ENCODE measurements at regions not wholly inside any gene's neighbourhood (a gene's known extent, or its start where the extent isn't known, plus 50 kb on each side); places are given as distances from the start of the nearest gene placed in this dataset.

- H3K4me3 ChIP-seq (ENCODE audit: low read depth in 1 of 3, low read length in 3 of 3) = no peak overlapping the region
- 60 to 65% (median 63%) methylated on average over 5 of the region's 5 CpGs for WGBS, 3 donors
- peaks cover 0 to 2% (median 0%) of the 10 kb centered on the region in 3 donors for H3K27me3 ChIP-seq (ENCODE audit: control insufficient read depth in 3 of 3, insufficient read depth in 3 of 3, low read length in 3 of 3)
- no peaks in the 10 kb centered on the region for H3K4me1 ChIP-seq (ENCODE audit: control insufficient read depth in 3 of 3, insufficient read depth in 2 of 3, low read depth in 1 of 3, low read length in 2 of 3)
- FAIRE-seq (no peak), DNase-seq (no peak)
- no peaks in the 10 kb centered on the region for H3K9me3 ChIP-seq (ENCODE audit: control insufficient read depth in 2 of 2, insufficient read depth in 1 of 2, low read depth in 1 of 2, low read length in 1 of 2)
- H3K27ac ChIP-seq (ENCODE audit: low read depth in 1 of 3, low read length in 2 of 3) = no peak overlapping the region
- H3K36me3 ChIP-seq (ENCODE audit: control insufficient read depth in 3 of 3, insufficient read depth in 2 of 3, low read depth in 1 of 3, low read length in 3 of 3) = no peaks in the 10 kb centered on the region
These were observed 65.4 kb upstream of the ITGA11 start for GRCh38 chr15:68497206-68497910.

- Histone ChIP-seq H3K27ac (ENCODE audit: low read depth in 1 of 3, low read length in 2 of 3) (no peak overlapping the region), H3K27me3 (ENCODE audit: control insufficient read depth in 3 of 3, insufficient read depth in 3 of 3, low read length in 3 of 3) (peaks cover 0 to 2% (median 0%) of the 10 kb centered on the region in 3 donors), H3K4me1 (ENCODE audit: control insufficient read depth in 3 of 3, insufficient read depth in 2 of 3, low read depth in 1 of 3, low read length in 2 of 3) (no peaks in the 10 kb centered on the region), H3K9me3 (ENCODE audit: control insufficient read depth in 2 of 2, insufficient read depth in 1 of 2, low read depth in 1 of 2, low read length in 1 of 2) (no peaks in the 10 kb centered on the region), H3K36me3 (ENCODE audit: control insufficient read depth in 3 of 3, insufficient read depth in 2 of 3, low read depth in 1 of 3, low read length in 3 of 3) (no peaks in the 10 kb centered on the region), H3K4me3 (ENCODE audit: low read depth in 1 of 3, low read length in 3 of 3) (no peak overlapping the region)
- FAIRE-seq (no peak), DNase-seq (no peak)
- 91 to 94% (median 94%) methylated on average over 2 of the region's 2 CpGs for WGBS, 3 donors
These were observed 66.1 kb upstream of the ITGA11 start for GRCh38 chr15:68498076-68498475.

GRCh38 chr15:68499620-68500312 is 67.8 kb upstream of the ITGA11 start:
- Histone ChIP-seq H3K9me3 (ENCODE audit: control insufficient read depth in 2 of 2, insufficient read depth in 1 of 2, low read depth in 1 of 2, low read length in 1 of 2) (no peaks in the 10 kb centered on the region), H3K4me3 (ENCODE audit: low read depth in 1 of 3, low read length in 3 of 3) (no peak overlapping the region), H3K4me1 (ENCODE audit: control insufficient read depth in 3 of 3, insufficient read depth in 2 of 3, low read depth in 1 of 3, low read length in 2 of 3) (no peaks in the 10 kb centered on the region), H3K27me3 (ENCODE audit: control insufficient read depth in 3 of 3, insufficient read depth in 3 of 3, low read length in 3 of 3) (peaks cover 0 to 5% (median 0%) of the 10 kb centered on the region in 3 donors), H3K27ac (ENCODE audit: low read depth in 1 of 3, low read length in 2 of 3) (no peak overlapping the region), H3K36me3 (ENCODE audit: control insufficient read depth in 3 of 3, insufficient read depth in 2 of 3, low read depth in 1 of 3, low read length in 3 of 3) (no peaks in the 10 kb centered on the region)
- WGBS, 3 donors = 52 to 69% (median 59%) methylated on average over 5 of the region's 5 CpGs
- no peak for DNase-seq
- no peak for FAIRE-seq

DNA sequence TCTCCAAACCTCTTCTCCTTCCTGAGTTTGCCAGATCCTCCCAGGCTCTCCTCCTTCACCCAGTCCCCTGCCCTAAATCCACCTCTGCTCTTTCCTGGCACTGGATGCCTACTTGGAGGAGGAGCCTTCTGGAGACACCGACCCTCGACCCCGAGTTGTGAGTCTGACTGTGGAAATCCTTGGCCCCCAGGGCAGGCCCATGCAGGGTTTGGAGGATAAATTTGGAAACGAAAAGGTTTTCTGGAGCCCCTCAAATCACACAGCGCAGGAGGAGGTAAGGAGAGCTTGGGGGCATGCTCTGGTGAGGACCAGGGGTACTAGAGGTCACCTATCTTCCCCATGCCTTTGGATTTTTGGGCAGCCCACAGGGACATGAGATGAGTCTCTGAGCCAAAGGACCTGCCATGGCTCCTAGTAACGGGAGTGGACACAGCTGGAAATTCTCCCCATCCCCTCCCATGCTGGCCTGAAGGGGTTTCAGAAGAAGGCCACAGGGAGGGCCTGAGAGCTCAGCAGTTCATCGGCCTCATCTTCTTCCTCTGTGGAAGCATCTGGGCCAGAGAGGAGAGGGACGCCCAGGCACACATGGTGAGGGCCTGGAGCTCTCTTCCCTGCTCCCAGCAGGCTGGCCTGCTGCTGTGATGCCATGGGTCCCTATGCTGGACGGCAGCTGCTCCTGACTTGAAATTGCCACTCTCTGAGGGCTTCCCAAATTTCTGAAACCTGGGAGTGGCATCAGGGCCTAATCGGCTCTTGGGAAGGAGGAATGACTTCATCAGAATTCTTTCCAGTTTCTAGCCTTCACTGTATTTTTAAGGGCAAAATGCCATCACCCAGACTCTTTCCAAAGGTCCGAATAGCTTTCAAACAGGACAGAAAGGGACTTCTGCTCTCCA is 68.6 kb upstream of the ITGA11 start:
- Histone ChIP-seq H3K27me3 (ENCODE audit: control insufficient read depth in 3 of 3, insufficient read depth in 3 of 3, low read length in 3 of 3) (peaks cover 0 to 7% (median 0%) of the 10 kb centered on the region in 3 donors), H3K9me3 (ENCODE audit: control insufficient read depth in 2 of 2, insufficient read depth in 1 of 2, low read depth in 1 of 2, low read length in 1 of 2) (no peaks in the 10 kb centered on the region), H3K4me1 (ENCODE audit: control insufficient read depth in 3 of 3, insufficient read depth in 2 of 3, low read depth in 1 of 3, low read length in 2 of 3) (no peaks in the 10 kb centered on the region), H3K36me3 (ENCODE audit: control insufficient read depth in 3 of 3, insufficient read depth in 2 of 3, low read depth in 1 of 3, low read length in 3 of 3) (no peaks in the 10 kb centered on the region), H3K4me3 (ENCODE audit: low read depth in 1 of 3, low read length in 3 of 3) (no peak overlapping the region), H3K27ac (ENCODE audit: low read depth in 1 of 3, low read length in 2 of 3) (no peak overlapping the region)
- 68 to 73% (median 70%) methylated on average over 11 of the region's 11 CpGs for WGBS, 3 donors
- FAIRE-seq = no peak
- no peak for DNase-seq

GRCh38 chr15:68501259-68501591 is 69.3 kb upstream of the ITGA11 start:
- H3K27me3 ChIP-seq (ENCODE audit: control insufficient read depth in 3 of 3, insufficient read depth in 3 of 3, low read length in 3 of 3) = peaks cover 0 to 10% (median 0%) of the 10 kb centered on the region in 3 donors
- FAIRE-seq = no peak
- no peak overlapping the region for H3K4me3 ChIP-seq (ENCODE audit: low read depth in 1 of 3, low read length in 3 of 3)
- H3K27ac ChIP-seq (ENCODE audit: low read depth in 1 of 3, low read length in 2 of 3) = no peak overlapping the region
- no peak for DNase-seq
- H3K9me3 ChIP-seq (ENCODE audit: control insufficient read depth in 2 of 2, insufficient read depth in 1 of 2, low read depth in 1 of 2, low read length in 1 of 2) = no peaks in the 10 kb centered on the region
- H3K36me3 ChIP-seq (ENCODE audit: control insufficient read depth in 3 of 3, insufficient read depth in 2 of 3, low read depth in 1 of 3, low read length in 3 of 3) = no peaks in the 10 kb centered on the region
- WGBS, 3 donors = 74 to 86% (median 80%) methylated on average over 4 of the region's 4 CpGs
- H3K4me1 ChIP-seq (ENCODE audit: control insufficient read depth in 3 of 3, insufficient read depth in 2 of 3, low read depth in 1 of 3, low read length in 2 of 3) = no peaks in the 10 kb centered on the region

DNA sequence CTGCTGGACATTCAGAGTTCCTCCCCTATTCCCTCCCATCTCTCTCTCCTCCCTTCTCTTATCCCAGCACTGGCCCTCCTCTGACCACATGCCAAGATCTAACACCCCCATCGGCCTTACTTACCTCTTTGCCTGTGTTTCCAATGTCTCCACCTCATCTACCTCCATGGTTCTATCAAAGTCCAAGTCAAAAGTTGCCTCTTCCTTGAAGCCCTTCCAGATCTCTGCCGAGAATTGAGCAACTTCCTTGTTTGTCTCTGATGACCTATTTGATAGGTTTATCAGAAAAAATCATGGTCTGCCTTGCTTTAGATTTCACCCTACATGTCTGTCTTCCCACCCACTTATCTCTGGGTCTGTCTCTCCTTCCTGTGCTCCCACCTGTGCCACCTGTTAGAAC is 69.7 kb upstream of the ITGA11 start:
- 23 to 75% (median 45%) methylated on average over 2 of the region's 2 CpGs for WGBS, 3 donors
- H3K27me3 ChIP-seq (ENCODE audit: control insufficient read depth in 3 of 3, insufficient read depth in 3 of 3, low read length in 3 of 3) = peaks cover 0 to 10% (median 0%) of the 10 kb centered on the region in 3 donors
- no peaks in the 10 kb centered on the region for H3K4me1 ChIP-seq (ENCODE audit: control insufficient read depth in 3 of 3, insufficient read depth in 2 of 3, low read depth in 1 of 3, low read length in 2 of 3)
- H3K9me3 ChIP-seq (ENCODE audit: control insufficient read depth in 2 of 2, insufficient read depth in 1 of 2, low read depth in 1 of 2, low read length in 1 of 2) = no peaks in the 10 kb centered on the region
- DNase-seq (no peak), FAIRE-seq (no peak)
- no peaks in the 10 kb centered on the region for H3K36me3 ChIP-seq (ENCODE audit: control insufficient read depth in 3 of 3, insufficient read depth in 2 of 3, low read depth in 1 of 3, low read length in 3 of 3)
- no peak overlapping the region for H3K4me3 ChIP-seq (ENCODE audit: low read depth in 1 of 3, low read length in 3 of 3)
- H3K27ac ChIP-seq (ENCODE audit: low read depth in 1 of 3, low read length in 2 of 3) = no peak overlapping the region

GRCh38 chr15:68502398-68502901 is 70.5 kb upstream of the ITGA11 start:
- DNase-seq (no peak), FAIRE-seq (no peak)
- no peaks in the 10 kb centered on the region for H3K9me3 ChIP-seq (ENCODE audit: control insufficient read depth in 2 of 2, insufficient read depth in 1 of 2, low read depth in 1 of 2, low read length in 1 of 2)
- no peaks in the 10 kb centered on the region for H3K4me1 ChIP-seq (ENCODE audit: control insufficient read depth in 3 of 3, insufficient read depth in 2 of 3, low read depth in 1 of 3, low read length in 2 of 3)
- WGBS, 3 donors = 88 to 94% (median 92%) methylated on average over 11 of the region's 11 CpGs
- no peaks in the 10 kb centered on the region for H3K36me3 ChIP-seq (ENCODE audit: control insufficient read depth in 3 of 3, insufficient read depth in 2 of 3, low read depth in 1 of 3, low read length in 3 of 3)
- no peak overlapping the region for H3K27ac ChIP-seq (ENCODE audit: low read depth in 1 of 3, low read length in 2 of 3)
- peaks cover 0 to 10% (median 0%) of the 10 kb centered on the region in 3 donors for H3K27me3 ChIP-seq (ENCODE audit: control insufficient read depth in 3 of 3, insufficient read depth in 3 of 3, low read length in 3 of 3)
- no peak overlapping the region for H3K4me3 ChIP-seq (ENCODE audit: low read depth in 1 of 3, low read length in 3 of 3)

- WGBS, 3 donors = 89 to 94% (median 92%) methylated on average over 7 of the region's 7 CpGs
- DNase-seq = no peak
- no peaks in the 10 kb centered on the region for H3K4me1 ChIP-seq (ENCODE audit: control insufficient read depth in 3 of 3, insufficient read depth in 2 of 3, low read depth in 1 of 3, low read length in 2 of 3)
- peaks cover 0 to 10% (median 0%) of the 10 kb centered on the region in 3 donors for H3K27me3 ChIP-seq (ENCODE audit: control insufficient read depth in 3 of 3, insufficient read depth in 3 of 3, low read length in 3 of 3)
- H3K4me3 ChIP-seq (ENCODE audit: low read depth in 1 of 3, low read length in 3 of 3) = no peak overlapping the region
- no peak overlapping the region for H3K27ac ChIP-seq (ENCODE audit: low read depth in 1 of 3, low read length in 2 of 3)
- H3K36me3 ChIP-seq (ENCODE audit: control insufficient read depth in 3 of 3, insufficient read depth in 2 of 3, low read depth in 1 of 3, low read length in 3 of 3) = no peaks in the 10 kb centered on the region
- no peak for FAIRE-seq
- H3K9me3 ChIP-seq (ENCODE audit: control insufficient read depth in 2 of 2, insufficient read depth in 1 of 2, low read depth in 1 of 2, low read length in 1 of 2) = no peaks in the 10 kb centered on the region
These were observed 71.2 kb upstream of the ITGA11 start for GRCh38 chr15:68503213-68503612.

Measured in small intestine (tissue), 7 donors.